NB4 (cell line): ENCODE measurements at regions not wholly inside any gene's neighbourhood (a gene's known extent, or its start where the extent isn't known, plus 50 kb on each side); places are given as distances from the start of the nearest gene placed in this dataset.
A peak's percentile ranks its signal among the peaks of the same experiment; 100 is the strongest.

Experiments
- DNase-seq: peaks from one replicate; pipeline ENCODE4 v3.0.0; 2010; ENCODE audit warnings: low read depth
- H3K4me3 ChIP-seq: one replicate; pipeline ENCODE4 v1.5.1; 2011; ENCODE audit warnings: mild to moderate bottlenecking, low read depth, low read length, moderate library complexity
- MYC ChIP-seq: IDR thresholded peaks from 2 replicates; pipeline ENCODE4 v1.6.1; 2011; ENCODE audit warnings: low read depth, low read length
- POLR2A ChIP-seq: IDR thresholded peaks from 2 replicates; pipeline ENCODE4 v1.6.1; 2011; ENCODE audit warnings: mild to moderate bottlenecking; ENCODE audit not compliant: insufficient read length; ENCODE audit errors: extremely low read depth
- TF ChIP-seq, protein P1 (sequence below): IDR thresholded peaks from one replicate; pipeline ENCODE4 v1.5.1; 2012; ENCODE audit warnings: low read depth, low read length
- TF ChIP-seq, protein P2 (sequence below): IDR thresholded peaks from 2 replicates; pipeline ENCODE4 v1.6.1; 2011; ENCODE audit warnings: low read depth, low read length

DNA sequence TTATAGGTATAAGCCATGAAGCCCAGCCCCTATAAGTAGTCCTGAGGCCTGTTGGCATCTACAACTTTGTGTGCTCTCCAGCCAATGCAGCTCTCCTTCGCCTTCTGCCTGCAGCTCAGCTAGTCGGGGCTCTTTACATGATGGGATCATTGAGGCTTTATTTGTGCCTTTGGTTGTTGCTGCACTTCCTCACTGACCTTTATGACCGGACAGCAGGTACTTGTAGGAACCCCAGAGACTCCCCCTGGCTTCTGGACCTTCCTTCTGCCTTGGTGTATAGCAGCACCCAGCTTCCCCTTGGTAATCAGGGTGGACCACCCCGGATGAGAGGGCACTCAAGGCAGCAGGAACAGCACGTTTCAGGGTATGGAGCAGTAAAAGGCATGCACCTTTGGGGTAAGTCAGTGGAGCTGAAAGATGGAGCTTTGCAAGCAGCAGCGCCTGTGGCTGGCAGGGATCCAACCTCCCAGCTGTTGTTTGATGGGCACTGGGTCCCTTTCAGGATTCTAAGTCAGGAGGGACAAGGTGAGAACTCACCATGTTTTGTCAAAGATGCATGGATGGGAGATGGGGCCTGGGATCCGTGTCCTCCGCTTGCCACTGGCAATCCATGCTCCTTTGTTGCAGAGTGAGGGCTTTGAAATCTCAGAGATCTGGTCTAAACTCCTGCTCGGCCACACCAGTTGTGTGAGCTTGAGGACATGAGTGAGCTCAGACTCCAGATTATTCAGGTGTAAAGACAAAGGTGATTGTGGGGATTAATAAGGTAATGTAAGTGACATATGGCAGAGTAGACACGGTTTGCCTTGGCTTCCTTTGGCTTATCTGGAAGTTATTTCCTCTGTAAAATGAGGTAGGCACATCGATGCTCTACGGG, 65.1 kb upstream of the KLF13 start:
- TF ChIP-seq POLR2A: no peak
- TF ChIP-seq MYC: no peak
- TF ChIP-seq, protein P1, sequence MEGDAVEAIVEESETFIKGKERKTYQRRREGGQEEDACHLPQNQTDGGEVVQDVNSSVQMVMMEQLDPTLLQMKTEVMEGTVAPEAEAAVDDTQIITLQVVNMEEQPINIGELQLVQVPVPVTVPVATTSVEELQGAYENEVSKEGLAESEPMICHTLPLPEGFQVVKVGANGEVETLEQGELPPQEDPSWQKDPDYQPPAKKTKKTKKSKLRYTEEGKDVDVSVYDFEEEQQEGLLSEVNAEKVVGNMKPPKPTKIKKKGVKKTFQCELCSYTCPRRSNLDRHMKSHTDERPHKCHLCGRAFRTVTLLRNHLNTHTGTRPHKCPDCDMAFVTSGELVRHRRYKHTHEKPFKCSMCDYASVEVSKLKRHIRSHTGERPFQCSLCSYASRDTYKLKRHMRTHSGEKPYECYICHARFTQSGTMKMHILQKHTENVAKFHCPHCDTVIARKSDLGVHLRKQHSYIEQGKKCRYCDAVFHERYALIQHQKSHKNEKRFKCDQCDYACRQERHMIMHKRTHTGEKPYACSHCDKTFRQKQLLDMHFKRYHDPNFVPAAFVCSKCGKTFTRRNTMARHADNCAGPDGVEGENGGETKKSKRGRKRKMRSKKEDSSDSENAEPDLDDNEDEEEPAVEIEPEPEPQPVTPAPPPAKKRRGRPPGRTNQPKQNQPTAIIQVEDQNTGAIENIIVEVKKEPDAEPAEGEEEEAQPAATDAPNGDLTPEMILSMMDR: no peak
- TF ChIP-seq, protein P2, sequence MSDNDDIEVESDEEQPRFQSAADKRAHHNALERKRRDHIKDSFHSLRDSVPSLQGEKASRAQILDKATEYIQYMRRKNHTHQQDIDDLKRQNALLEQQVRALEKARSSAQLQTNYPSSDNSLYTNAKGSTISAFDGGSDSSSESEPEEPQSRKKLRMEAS: no peak
- no peak overlapping the region for H3K4me3 ChIP-seq
- DNase-seq: no peak

DNA sequence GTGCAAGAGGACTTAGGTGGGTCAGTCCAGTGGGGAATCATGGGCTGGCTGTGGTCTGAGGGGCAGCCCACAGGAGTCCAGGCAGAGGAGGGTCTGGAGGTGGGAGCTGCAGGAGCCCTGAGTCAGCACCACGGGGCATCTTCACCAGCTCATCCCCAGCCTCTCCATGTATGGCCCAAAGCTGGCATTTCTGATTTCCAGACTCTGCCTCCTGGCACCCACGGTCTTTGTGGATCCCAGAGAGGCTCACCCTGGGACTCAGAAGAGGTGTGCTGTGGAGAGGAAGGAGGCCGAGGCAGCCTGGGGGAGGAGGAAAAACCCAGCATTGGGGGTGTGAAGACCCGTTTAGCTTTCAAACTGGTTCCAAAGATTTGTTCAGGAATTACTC, 64.5 kb upstream of the KLF13 start:
- no peak for DNase-seq
- TF ChIP-seq, protein P1: no peak
- TF ChIP-seq, protein P2: no peak
- TF ChIP-seq POLR2A (no peak), MYC (no peak)
- no peak overlapping the region for H3K4me3 ChIP-seq

DNA sequence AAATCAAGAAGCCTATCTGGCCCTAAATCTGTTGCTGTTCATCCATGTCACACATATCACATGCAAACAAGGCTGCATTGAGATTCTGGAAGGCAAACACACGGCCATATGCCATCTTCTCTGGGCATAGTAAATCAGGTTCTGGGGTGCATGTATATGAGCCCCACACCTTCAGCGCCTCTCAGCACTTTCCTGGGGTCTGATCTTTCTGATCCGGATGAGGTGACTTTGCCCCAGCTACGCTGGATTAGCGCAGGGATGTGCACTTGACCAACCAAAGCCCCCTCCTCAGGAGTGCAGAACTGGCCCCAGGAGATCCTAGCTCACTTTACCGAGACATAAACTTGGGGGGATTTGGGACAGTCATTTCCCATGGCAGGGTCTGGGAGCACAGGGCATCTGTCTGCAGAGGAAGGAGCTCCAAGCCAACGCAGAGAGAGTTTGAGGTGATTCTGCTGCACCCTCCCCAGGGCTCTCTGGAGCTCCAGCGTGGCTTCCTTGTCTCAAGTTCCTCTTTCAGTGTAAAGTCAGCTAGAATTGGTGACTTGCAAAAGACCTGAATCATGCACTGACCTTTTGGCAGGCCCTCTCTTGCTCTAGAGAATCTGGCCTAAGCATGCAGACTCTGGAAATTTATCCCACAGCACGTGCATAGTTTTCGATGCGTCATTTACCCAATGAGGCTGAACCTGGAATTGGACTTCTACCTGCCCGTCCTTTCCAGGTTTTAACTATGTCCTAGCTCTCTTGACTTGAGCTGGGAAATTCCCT, 63.5 kb upstream of the KLF13 start:
- peak; percentile 96 for DNase-seq
- TF ChIP-seq POLR2A: no peak
- TF ChIP-seq, protein P2: peak; percentile 97
- TF ChIP-seq MYC: peak; percentile 95
- H3K4me3 ChIP-seq: no peak overlapping the region

DNA sequence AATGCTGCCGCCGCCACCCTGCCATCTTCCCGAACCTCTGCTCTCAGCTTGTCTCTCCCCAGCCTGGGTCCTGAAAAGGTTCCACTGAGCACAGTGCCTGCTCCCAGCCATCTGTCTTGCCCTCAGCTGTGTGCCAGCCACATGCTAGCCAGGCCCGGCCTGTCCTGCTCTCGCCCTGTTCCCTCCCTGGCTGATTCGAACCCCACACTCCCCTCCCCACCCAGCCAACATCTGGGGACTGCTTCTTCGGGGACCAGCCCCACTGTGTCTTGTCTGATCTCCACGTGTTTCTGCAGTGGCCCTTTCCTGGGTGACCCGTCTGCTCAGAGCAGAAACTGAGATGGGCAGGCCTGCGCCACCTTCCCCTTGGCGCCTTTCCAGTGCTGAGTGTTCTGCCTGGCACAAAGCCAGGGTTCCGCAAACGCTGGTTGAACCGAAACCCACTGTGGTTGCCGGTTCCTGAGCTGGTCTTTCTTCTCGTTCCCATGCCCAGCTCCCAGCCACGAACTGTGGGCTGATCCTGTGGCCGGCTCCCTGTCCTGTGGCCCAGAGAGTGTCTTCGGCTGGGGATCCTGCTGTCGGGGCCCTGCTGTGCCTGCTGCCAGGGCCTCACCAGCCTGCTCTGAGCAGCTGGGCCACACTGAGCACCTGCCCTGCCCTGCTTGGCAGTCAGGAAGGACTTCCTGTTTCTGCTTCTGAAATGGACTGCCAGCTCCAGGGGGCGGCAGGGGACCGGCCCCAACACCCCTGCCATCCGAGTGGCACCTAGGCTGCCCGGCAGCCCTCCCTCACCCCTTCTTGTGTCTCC, 62.7 kb upstream of the KLF13 start:
- H3K4me3 ChIP-seq: no peak overlapping the region
- peak; percentile 78 for DNase-seq
- TF ChIP-seq MYC: peak; percentile 29; the same call in 1 of the 2 replicates
- no peak for TF ChIP-seq POLR2A
- TF ChIP-seq, protein P2: peak; percentile 48

DNA sequence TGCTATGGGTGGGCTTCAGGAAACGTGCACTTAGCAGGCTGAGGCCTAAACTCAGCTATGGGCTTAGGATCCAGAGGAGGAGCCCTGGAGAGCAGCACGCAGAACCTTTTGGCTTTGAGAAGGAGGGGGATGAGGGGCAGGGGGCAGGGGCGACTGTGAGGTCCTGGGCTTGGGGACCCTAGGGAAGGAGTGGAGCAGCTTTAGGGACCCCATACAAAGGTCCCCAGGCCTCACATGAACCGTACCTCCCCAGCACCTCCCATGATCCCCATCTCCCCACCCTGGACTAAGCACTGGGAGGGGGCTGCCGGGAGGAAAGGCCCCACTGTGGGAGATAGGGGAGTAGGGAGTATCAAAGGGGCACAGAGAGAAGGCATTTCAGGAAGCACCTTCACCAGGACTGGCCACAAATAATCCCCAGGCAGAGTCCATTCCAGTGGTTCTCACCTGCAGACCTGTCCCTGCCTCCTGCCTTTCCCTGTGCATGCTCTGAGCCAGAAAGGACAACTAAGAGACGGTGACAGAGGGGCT, 62.0 kb upstream of the KLF13 start:
- DNase-seq: no peak
- H3K4me3 ChIP-seq: no peak overlapping the region
- TF ChIP-seq MYC (no peak), POLR2A (no peak)
- TF ChIP-seq, protein P2: no peak
- TF ChIP-seq, protein P1: no peak
